Uterus (tissue), 2 donors: ENCODE measurements at regions not wholly inside any gene's neighbourhood (a gene's known extent, or its start where the extent isn't known, plus 50 kb on each side); places are given as distances from the start of the nearest gene placed in this dataset.

Source experiments
- POLR2A ChIP-seq, 2 donors: fragments of 450-650 bp; IDR thresholded peaks; one replicate each; pipeline ENCODE4 v1.6.1; 2016; ENCODE audit warnings: antibody characterized with exemption in 2 of 2, mild to moderate bottlenecking in 1 of 2, moderate library complexity in 1 of 2
- TF ChIP-seq, protein P1 (sequence below), 4 experiments: fragments of 200-600 bp in 2 of 4; fragments of 450-650 bp in 2 of 4; sonication (generic) in 2 of 4; IDR thresholded peaks; one replicate each; pipeline ENCODE4 v1.5.1; 2016 to 2019; ENCODE audit warnings: antibody characterized with exemption in 4 of 4, mild to moderate bottlenecking in 2 of 4, moderate library complexity in 1 of 4

DNA sequence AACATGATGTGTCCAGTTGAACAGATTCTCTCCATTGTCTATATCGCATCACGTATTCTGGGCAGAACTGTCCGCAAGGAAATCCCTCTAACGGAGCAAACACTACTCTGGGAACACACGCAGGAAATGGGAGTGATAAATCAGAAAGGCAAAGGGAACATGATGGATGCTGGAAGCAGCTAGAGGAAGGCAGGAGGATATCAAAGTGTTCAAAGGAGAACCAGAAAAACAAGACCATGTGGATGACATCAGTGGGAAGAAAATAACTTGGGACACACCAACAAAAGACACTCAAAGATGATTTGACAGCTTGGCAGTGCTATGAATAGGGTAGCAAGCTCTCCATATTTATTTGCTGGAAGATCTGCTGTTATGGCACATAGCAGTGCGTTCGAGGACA lies 142.9 kb downstream of the PLK2 start:
- TF ChIP-seq, protein P1, sequence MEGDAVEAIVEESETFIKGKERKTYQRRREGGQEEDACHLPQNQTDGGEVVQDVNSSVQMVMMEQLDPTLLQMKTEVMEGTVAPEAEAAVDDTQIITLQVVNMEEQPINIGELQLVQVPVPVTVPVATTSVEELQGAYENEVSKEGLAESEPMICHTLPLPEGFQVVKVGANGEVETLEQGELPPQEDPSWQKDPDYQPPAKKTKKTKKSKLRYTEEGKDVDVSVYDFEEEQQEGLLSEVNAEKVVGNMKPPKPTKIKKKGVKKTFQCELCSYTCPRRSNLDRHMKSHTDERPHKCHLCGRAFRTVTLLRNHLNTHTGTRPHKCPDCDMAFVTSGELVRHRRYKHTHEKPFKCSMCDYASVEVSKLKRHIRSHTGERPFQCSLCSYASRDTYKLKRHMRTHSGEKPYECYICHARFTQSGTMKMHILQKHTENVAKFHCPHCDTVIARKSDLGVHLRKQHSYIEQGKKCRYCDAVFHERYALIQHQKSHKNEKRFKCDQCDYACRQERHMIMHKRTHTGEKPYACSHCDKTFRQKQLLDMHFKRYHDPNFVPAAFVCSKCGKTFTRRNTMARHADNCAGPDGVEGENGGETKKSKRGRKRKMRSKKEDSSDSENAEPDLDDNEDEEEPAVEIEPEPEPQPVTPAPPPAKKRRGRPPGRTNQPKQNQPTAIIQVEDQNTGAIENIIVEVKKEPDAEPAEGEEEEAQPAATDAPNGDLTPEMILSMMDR (IDR thresholded peaks at IDR 0.05), result no peak
- TF ChIP-seq POLR2A (IDR thresholded peaks at IDR 0.05), result no peak
